Daoy (cell line): ENCODE measurements at regions not wholly inside any gene's neighbourhood (a gene's known extent, or its start where the extent isn't known, plus 50 kb on each side); places are given as distances from the start of the nearest gene placed in this dataset.
"Not testable (repeated sequence)": the region's sequence is repeated elsewhere in the genome, so short reads cannot be mapped to it uniquely, and the experiment has no call there.

Experiments
- DNase-seq: peaks from one replicate; pipeline ENCODE4 v3.0.0-alpha.2; 2015; ENCODE audit warnings: low read depth

DNA sequence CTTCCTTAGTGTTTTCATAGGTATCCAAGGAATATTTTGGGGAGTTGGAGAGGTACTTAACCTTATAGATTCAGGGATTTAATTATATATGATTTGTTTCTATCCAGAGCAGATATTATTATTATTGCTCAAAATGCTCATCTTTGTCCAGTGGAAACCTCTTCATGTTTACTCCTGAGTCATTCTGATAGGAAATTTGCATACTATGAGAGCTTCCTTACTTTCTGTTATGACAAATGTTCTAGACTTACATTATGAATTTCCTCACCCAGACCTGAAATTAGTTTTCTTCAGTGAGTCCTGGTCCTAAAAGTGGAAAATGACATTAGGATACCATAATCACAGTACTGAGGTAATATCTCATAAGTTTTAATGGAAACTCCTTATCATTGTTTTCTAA, 57.5 kb upstream of the PLPPR5 start:
- DNase-seq: no peak

DNA sequence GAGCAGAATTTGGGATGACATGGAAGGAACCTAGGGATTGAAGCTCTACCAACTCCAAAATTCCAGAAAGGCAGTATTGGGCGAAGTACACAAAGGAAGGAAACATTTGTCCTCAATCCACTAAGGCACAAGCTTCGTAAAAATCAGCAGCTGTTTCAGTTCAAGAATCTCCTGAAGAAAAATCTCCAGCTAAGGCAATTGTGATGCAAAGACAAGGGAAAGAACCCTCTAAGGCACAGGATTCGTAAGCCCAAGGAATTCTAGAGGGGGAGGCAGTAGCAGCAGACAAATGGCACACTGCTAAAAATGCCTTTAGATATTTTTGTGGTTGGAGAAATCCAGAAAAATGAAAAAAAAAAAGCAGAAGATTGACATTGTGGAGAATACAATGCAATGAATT, 64.5 kb upstream of the PLPPR5 start:
- no peak for DNase-seq

- DNase-seq: not testable (repeated sequence)
These were observed 73.9 kb upstream of the PLPPR5 start for GRCh38 chr1:99078529-99078928.

DNA sequence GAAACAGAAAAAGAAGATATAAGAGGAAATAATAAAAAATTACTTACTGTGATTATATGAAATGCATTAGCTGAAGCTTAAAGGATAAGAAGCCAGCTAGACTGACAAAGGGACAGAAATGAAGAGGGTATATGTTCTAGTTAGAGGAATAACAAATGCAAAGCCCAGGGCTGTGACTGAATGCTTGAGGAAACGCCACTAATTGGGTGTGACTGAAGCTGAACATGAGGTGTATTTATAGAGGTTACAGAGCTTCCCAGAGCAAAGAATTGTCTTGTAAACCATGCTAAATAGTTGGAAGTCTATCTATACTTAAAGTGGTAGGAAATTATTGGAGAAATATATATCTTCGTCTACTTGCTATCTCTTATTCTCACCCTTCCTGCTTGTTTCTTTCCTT, 77.7 kb upstream of the PLPPR5 start:
- DNase-seq: no peak

GRCh38 chr1:99083338-99083737, 78.7 kb upstream of the PLPPR5 start:
- DNase-seq: no peak

DNA sequence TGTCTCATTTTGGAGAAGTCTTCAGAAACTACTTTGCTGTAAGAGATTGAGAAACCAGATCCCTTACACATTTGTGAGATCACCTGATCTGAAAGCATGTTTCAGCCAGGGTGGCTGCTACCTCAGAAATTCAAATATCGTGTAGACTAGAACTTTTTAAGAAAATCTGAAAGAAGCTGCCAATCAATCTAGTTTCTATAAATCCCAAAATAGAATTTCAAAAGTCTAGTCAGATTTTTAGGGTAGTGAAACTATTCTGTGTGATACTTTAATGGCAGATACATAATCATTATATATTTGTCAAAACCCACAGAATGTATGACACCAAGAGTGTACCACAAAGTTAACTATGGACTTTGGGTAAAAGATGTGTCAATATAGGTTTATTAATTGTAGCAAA, 79.9 kb upstream of the PLPPR5 start:
- DNase-seq: no peak

- no peak for DNase-seq
These were observed 81.4 kb upstream of the PLPPR5 start for GRCh38 chr1:99086057-99086456.

DNA sequence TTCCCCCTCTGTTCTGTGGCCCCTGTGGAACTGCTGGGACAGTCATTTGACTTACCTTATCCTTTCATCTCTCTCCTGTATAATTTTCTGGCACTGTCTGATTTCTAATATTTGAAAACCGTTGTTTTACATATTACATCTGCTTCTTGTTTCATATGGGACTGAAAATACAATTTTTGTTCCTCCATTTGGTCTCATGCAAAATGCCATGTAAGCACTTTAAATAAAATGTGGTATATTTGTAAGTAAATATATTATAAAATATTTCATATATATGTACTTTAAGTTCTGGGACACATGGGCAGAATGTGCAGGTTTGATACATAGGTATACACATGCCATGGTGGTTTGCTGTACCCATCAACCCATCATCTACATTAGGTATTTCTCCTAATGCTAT, 93.9 kb upstream of the PLPPR5 start:
- DNase-seq: no peak

- DNase-seq: no peak
These were observed 101.6 kb upstream of the PLPPR5 start for GRCh38 chr1:99106274-99106673.

DNA sequence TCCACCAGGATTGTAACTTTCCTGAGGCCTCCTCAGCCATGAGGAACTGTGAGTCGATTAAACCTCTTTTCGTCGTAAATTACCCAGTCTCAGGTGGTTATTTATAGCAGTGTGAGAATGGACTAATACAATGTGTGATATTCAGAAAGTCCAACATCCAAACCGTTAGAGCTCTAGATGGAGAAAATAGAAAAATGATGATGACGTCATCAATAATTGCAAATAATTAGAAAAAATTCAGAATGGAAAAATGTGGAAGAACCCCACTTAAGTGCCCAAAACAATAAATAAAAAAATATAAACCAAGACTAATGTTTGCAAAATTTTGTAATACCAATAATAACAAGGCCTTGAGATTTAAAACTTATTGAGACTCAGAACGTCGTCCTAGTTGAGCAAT, 103.0 kb upstream of the PLPPR5 start:
- DNase-seq: no peak

GRCh38 chr1:99110140-99111041, 105.7 kb upstream of the PLPPR5 start:
- DNase-seq: no peak

GRCh38 chr1:99115231-99115630, 110.6 kb upstream of the PLPPR5 start:
- DNase-seq: no peak

DNA sequence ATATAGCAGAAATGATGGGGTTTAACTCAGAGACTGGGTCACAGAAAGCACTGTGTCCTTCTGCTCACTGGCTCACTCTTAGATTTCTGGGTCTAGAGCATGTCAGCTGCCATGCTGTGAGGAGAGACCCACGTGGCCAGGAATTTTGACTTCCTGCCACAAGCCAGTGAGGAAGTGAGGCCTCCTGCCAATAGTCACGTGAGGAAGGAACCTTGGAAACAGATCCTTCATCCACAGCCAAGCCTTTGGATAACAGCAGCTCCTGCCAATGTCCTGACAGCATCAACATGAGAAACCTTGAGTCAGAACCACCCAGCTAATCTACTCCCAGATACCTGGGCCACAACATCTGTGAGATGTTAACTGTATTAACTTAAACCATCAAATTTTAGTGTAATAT, 114.5 kb upstream of the PLPPR5 start:
- no peak for DNase-seq

GRCh38 chr1:99122039-99122438, 117.4 kb upstream of the PLPPR5 start:
- DNase-seq: no peak

DNA sequence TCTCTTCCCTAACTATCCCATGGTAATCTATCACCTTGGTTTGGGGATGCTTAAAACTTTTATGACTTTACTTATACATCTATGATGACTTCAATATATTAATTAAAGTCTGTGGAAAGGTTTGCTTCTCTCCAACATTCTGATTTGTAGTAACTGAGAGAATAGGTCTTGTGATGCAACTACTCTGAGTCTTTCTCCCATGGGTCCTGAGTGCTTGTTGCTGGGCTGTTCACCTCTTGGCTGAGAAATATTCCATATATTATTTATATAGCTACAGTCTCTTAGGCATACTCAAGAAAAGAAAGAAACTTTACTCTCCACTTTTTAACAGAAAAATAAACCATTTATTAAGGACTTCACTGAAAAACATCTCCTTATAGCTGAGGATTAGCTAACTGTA, 119.3 kb upstream of the PLPPR5 start:
- no peak for DNase-seq

DNA sequence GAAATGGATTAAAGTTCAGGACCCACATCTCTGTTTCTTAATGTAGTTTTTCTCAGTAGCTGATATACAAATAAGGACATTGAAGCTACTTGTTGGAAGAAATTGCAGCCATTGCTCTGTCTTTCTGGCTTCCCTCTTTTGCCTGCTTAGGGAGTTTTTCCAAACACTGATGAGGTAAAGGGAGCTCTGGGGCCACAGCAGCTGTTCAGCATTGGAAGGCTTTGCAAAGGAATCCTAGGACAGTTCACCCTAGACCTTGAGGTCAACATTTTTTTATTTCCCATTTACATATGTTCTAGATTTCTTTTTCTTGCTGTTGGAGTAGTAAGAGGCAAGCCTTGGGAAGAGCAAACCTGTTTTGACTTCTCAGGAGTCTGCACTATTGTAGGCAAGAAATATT, 126.9 kb upstream of the PLPPR5 start:
- no peak for DNase-seq

DNA sequence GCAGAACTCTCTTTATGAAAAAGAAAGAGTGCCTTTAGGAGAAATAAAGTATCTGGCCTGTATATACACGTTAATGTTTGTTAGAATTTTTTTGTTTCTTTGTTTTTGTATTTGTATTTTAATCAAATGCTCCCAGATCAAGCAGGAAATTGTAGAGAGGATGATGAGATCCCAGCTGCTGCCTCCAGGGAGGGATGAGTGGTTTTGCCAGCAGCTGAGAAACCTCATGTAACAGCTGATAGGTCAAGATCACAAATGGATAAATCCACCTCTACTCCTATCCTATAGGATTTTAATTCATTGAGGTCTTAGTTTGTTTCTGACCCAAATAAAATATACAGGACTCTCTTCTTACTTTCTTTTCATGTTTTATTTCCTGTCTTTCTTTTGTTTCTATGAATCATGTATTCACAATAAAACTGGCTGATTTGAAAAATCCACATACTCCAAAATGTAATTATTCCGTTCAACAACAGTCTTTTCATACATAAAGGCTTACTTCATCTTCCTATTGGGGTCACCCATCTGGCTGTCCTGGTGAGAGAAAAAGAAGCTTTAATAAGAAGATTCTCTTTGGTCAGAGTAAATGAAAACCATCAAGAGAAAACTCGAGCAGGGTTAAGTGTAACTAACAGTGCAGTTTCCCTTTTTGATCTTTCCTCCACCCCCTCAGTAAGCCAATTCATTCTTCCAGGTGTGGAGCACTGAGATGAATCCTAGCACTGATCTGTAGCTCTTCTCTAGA, 129.3 kb upstream of the PLPPR5 start:
- DNase-seq: no peak

GRCh38 chr1:99137554-99138206, 126.6 kb upstream of the PLPPR4 start:
- DNase-seq: no peak

DNA sequence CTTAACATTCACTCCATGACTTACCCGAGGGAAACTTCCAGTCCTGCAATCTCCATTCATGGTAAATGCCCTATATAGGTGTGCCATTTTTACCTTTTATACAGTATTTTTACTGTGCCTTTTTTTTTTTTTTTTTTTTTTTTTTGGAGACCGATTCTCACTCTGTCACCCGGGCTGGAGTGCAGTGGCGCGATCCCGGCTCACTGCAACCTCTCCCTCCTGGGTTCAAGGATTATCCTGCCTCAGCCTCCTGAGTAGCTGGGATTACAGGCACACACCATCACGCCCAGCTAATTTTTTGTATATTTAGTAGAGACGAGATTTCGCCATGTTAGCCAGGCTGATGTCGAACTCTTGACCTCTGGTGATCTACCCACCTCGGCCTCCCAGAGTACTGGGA, 124.4 kb upstream of the PLPPR4 start:
- DNase-seq: no peak

- no peak for DNase-seq
These were observed 118.0 kb upstream of the PLPPR4 start for GRCh38 chr1:99146129-99146848.

DNA sequence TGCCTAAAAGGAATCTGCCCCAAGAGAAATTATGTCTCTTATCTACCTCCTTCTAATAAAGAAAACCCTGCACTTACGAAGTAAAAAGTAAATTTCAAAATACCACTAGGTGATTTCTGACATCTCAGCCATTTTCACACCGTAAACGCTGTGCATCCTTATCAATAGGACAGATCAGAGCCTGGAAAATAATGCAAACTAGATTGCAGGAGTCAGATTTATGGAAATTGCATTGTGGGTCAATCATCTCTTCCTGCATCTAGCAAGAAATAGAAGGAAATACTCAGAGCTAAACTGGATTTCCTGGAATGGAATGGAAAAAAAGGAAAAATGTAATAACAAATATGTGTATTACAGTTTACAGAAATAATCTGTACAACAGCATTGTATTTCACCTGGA, 114.3 kb upstream of the PLPPR4 start:
- DNase-seq: no peak

DNA sequence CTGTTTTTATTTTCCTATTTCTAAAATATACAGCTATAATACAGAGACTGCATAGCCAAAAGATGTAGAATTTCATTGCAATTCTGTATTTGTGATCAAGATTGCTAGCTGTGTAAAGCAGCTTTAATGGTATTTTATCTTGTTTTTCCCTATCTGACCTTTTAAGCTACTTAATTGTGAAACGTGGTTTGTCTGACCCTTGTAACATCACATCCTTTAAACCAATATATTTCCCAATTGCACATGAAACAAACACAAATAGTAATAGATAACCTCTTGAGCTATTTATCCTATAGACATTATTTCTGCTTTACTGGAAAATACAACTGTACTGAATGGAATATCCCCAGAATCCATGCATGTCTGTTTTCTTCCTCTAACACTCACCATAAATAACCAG, 112.2 kb upstream of the PLPPR4 start:
- no peak for DNase-seq
